Left lobe of liver (tissue), 2 donors: ENCODE measurements at regions not wholly inside any gene's neighbourhood (a gene's known extent, or its start where the extent isn't known, plus 50 kb on each side); places are given as distances from the start of the nearest gene placed in this dataset.

ENCODE experiments used
- ATAC-seq: fragments of 200-7000 bp; cut with Tn5 transposase; one replicate; pipeline ENCODE4 v1.9.1; 2020; ENCODE audit warnings: mild to moderate bottlenecking, moderate library complexity
- DNase-seq: peaks from one replicate; pipeline ENCODE4 v3.0.0-alpha.2; 2020; ENCODE audit warnings: low spot score
- donor health status: DM: no; HTN: no; CAD: no; lungs with moderate emphysema.
- donor health status: DM: no; HTN: yes; CAD: no.

GRCh38 chr2:5984273-5984655, 292.1 kb downstream of the SOX11 start:
- ATAC-seq (no peak), DNase-seq (no peak)

- DNase-seq, result no peak
These were observed 292.8 kb downstream of the SOX11 start for GRCh38 chr2:5984946-5985345.

DNA sequence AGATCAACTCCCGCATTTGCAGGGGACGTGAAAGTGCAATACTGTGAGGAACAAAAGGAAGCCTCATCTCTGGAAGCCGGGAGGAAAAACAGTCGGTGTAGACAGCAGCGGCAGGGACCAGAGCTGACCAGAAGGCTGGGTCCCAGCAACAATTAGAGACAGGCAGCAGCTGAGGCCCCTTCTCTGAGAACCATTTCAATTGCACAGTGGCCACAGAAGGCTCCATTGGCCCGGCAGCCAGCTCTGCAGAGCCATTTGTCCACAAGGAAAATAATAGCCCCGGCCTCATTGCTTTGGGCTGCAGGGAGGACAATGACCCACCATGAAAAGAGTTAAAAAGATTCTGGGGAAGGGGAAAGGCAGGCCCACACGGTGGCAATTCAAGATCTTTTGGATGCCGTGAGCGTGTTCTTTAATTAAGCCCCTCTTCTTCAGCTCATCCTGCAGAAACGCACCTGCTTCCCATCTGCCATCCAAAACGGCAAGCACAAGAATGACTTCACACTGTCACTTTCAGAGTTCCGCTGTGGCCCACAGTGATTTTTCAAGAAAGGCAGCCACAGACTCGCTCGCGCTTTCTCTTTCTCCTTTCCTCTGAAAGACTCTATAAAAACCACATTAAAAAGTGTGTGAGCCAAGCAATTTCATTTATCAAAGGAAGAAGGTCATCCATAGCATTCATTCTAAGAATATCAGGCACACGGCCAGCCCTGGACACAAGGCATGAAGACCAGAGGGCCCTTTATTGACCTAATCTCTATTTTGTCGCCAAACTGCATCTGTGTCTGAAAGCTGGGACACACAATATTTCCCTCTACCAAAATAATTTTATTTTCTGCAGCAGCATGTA, 293.6 kb downstream of the SOX11 start:
- ATAC-seq (no peak), DNase-seq (no peak)

More at GRCh38 chr2:5984946-5985345, 292.8 kb downstream of the SOX11 start:
- ATAC-seq, result no peak

DNA sequence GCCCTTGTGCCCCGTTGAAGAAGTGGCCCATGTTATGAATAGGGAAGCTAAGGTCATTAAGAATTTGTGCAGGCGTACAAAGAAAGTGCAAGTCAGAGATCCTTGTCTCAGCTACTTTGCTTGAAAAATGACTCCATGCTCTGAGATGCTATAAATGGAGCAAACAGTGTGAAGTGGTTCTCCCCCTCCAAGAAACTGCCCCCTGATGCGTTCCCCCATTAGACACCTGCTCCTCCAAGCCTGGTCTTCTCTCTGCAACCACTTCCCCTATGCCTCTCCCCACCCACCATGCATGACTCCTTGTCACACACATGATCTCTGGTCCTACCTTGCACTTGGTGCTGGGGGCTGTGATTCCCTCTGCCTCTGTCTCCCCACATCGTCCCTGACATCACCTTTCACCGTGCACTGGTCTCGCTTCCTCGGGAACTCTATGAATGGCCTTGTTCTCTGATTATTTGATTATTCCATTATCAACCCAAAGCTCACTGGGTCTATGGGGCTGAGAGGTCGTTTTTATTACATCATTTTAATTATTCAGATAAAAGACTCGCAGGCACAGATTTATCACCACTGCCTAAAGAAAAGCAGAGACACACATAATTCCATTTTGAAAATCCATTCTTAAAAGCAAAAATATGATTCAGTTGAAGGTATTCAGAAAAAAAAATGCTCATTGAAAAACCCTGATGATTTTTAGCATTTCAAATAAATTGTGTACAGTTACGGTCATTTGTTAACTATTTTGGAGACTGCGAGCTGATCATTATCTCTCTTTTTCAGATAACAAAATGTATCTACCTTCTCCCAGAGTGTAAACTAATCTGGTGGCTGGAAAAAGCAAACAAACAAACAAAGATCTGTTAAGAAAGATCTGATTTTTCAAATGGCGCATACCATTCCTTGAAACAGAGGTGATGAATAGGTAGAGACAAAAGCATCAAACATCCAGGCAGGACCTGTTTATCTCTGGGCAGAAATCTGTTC, 294.9 kb downstream of the SOX11 start:
- no peak for DNase-seq
- ATAC-seq, result no peak

- ATAC-seq (no peak), DNase-seq (no peak)
These were observed 295.9 kb downstream of the SOX11 start for GRCh38 chr2:5988120-5988519.

DNA sequence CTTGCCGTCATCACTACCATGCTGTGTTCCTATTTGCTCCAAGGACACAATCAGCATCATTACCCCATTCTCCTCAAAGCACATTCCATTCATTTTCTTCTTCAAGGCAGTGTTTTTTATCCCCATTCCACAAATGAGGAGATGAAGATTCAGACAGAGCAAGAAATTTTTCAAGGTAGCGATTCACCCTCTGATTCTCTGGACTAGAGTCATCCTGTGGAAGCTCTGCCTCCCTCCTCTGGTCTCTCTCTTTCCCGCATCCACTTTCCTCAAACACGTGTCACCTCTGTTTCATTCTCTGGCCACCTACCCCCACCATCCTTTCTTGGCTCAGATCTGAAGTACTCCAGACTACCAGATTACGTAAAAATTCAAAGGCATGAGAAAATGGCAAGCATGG, 297.9 kb downstream of the SOX11 start:
- DNase-seq, result no peak

GRCh38 chr2:5991305-5991968, 299.3 kb downstream of the SOX11 start:
- DNase-seq (no peak), ATAC-seq (no peak)

More for the DNA sequence above, 297.9 kb downstream of the SOX11 start:
- ATAC-seq, result no peak

- ATAC-seq, result no peak
- no peak for DNase-seq
These were observed 303.6 kb downstream of the SOX11 start for GRCh38 chr2:5995832-5996231.

- ATAC-seq, result no peak
- no peak for DNase-seq
These were observed 316.0 kb downstream of the SOX11 start for GRCh38 chr2:6008186-6008585.

- no peak for DNase-seq
- no peak for ATAC-seq
These were observed 316.5 kb downstream of the SOX11 start for GRCh38 chr2:6008726-6009125.

DNA sequence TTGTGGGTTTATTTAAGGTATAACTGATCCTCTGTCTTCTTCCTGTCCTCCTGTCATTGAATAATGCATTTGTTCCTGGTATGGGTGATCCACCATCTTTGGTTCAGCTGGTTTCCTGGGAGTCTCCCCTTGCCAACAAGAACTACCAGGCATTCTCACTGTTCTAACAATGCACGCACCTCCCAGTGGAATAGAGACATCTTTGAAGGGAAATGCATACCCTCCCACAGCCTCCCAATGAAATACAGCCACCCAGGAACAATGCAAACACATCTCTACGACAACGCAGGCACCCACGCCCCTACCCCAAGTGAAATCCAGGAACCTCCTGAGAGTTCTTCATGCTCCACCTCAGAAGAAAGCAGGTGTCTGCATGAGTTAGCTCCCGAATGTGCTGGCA, 318.0 kb downstream of the SOX11 start:
- no peak for ATAC-seq

DNA sequence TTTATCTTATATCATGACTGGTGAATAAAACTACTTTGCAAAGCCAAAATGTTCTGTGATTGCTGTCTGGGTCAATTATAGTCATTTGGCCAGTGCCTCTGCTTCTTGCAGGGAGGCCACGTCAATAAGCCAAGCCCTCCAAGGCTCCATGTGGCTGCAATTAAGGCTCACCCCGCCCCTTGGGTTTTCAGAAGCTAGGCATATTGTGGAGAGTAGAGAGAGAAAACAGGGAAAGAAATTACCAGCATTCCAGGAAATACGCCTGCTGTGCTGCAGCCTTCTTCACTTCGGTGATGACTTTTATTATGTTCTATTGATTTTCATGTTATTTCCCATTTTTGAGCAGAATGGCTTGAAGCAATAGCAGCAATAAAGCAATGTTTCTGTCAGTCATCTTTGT, 319.7 kb downstream of the SOX11 start:
- no peak for DNase-seq
- no peak for ATAC-seq

More for the DNA sequence above, 318.0 kb downstream of the SOX11 start:
- DNase-seq, result no peak

GRCh38 chr2:6017736-6018286, 325.6 kb downstream of the SOX11 start:
- DNase-seq (no peak), ATAC-seq (no peak)

- no peak for DNase-seq
- ATAC-seq, result no peak
These were observed 332.0 kb downstream of the SOX11 start for GRCh38 chr2:6024229-6024628.

DNA sequence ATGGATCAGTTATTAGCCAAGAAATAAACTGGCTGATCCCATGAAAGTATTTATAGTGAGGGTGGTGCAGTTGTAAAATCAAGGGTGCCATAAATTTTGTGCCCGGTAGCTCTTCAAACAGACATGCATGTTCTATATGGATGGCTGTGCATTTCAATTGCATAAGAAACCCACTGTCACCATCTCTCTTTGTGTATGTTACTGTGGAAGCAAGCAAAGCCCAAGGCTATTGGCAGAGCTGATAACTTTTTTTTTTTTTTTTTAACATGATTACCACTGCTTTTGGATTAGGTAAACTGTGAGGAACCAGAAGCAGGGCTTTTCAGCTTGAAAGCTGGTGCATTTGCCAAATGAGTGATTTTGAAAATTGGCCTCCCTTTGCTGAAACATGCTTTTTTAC, 332.6 kb downstream of the SOX11 start:
- no peak for DNase-seq
- ATAC-seq, result no peak

GRCh38 chr2:6025391-6025790, 333.2 kb downstream of the SOX11 start:
- ATAC-seq (no peak), DNase-seq (no peak)

DNA sequence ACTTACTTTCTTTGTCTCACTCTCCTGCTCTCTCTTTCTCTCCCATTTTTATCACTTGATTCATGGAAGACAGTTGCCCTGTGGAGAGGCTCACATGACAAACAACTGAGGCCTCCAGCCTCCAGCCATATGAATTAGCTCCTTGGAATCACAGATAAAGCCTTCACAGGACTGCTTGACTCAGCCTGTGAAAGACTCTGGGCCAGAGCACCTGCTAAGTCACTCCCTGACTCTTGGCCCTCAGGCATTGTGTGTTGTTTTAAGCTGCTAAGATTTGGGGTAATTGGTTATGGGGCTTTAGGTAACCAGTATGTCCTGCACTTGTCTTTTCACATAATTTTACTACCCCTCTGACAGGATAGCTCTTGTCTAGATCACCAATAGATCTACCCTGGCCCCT, 334.9 kb downstream of the SOX11 start:
- no peak for ATAC-seq

DNA sequence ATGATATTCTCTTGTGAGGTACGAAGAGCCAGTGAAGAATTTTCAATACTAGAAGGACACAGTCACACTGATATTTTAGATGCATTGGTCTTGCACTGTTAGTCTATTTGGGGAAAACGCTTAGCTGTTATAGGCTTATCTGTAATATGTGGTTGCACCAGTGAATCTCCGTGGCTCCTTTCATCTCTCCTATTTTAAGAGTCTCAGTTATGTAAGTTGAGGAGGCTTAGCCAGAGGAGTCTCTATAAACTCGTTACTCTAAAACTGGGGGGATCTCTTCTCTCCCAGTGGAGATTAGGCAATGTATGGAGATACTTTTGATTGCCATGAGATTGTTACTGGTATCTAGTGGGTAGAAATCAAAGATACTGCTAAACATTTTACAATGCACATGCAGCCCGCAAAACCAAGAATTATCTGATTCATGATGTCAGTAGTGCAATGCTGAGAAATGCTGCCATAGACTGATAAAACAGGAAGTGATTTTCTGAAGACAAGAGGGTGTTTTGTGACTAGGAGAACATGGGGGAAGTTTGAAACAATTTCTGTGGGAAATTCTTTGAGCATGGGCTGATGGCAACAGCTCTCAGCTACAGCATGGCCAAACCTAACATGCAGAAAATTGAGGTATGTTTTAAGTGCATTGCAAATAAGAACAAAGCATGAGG, 339.1 kb downstream of the SOX11 start:
- DNase-seq, result no peak
- no peak for ATAC-seq

More for the DNA sequence above, 334.9 kb downstream of the SOX11 start:
- DNase-seq, result no peak

DNA sequence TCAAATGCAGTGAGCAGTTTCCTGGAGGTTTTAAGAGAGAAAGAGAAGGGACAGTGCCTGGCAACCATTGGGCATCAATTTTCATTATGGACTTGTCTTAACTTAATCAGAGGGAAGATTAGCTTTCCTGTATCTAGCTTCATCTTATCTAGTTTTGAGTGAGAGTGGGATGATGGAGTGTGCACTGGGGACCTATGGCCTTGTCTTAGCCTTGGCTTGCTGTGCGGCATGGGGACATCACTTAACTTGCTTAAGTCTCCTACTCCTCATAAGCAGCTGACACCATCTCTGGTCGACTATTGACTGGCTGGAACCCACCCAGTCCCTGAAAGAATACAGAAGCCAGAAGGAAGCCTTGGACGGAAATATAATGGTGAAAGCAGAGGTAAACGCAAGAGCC, 344.0 kb downstream of the SOX11 start:
- ATAC-seq, result no peak
- DNase-seq, result no peak

- ATAC-seq, result no peak
- DNase-seq, result no peak
These were observed 351.1 kb downstream of the SOX11 start for GRCh38 chr2:6043238-6043637.
